ENCODE measurements at regions not wholly inside any gene's neighbourhood (a gene's known extent, or its start where the extent isn't known, plus 50 kb on each side); places are given as distances from the start of the nearest gene placed in this dataset.
A peak's percentile ranks its signal among the peaks of the same experiment; 100 is the strongest.
"Not testable (repeated sequence)": the region's sequence is repeated elsewhere in the genome, so short reads cannot be mapped to it uniquely, and the experiment has no call there.

GRCh38 chr1:19591482-19592091 lies 52.5 kb upstream of the NBL1 start:
- DNase-seq = no peak

- DNase-seq = no peak
Observed at GRCh38 chr1:19585507-19585906, 58.6 kb upstream of the NBL1 start.

GRCh38 chr1:19582318-19582717 lies 61.8 kb upstream of the NBL1 start:
- peak; percentile 70 for DNase-seq

GRCh38 chr1:19581381-19581780 lies 62.7 kb upstream of the NBL1 start:
- DNase-seq = no peak

GRCh38 chr1:19577561-19577960 lies 66.5 kb upstream of the NBL1 start:
- DNase-seq = no peak

GRCh38 chr1:19577036-19577435 lies 67.1 kb upstream of the NBL1 start:
- DNase-seq = no peak

GRCh38 chr1:19569786-19570185 lies 74.3 kb upstream of the NBL1 start:
- no peak for DNase-seq

GRCh38 chr1:19567041-19567440 lies 77.1 kb upstream of the NBL1 start:
- no peak for DNase-seq

- DNase-seq = no peak
Observed at GRCh38 chr1:19564366-19564765, 79.0 kb upstream of the CAPZB start.

- DNase-seq = no peak
Observed at GRCh38 chr1:19563324-19564097, 78.2 kb upstream of the CAPZB start.

GRCh38 chr1:19562847-19563246 lies 77.5 kb upstream of the CAPZB start:
- no peak for DNase-seq

GRCh38 chr1:19560480-19560879 lies 75.1 kb upstream of the CAPZB start:
- no peak for DNase-seq

- DNase-seq = no peak
Observed at GRCh38 chr1:19559641-19560040, 74.3 kb upstream of the CAPZB start.

GRCh38 chr1:19557609-19558051 lies 72.3 kb upstream of the CAPZB start:
- DNase-seq = no peak

GRCh38 chr1:19554090-19554489 lies 68.8 kb upstream of the CAPZB start:
- no peak for DNase-seq

- DNase-seq = no peak
Observed at GRCh38 chr1:19552291-19553010, 67.1 kb upstream of the CAPZB start.

GRCh38 chr1:19551837-19552236 lies 66.5 kb upstream of the CAPZB start:
- DNase-seq = not testable (repeated sequence)

- DNase-seq = not testable (repeated sequence)
Observed at GRCh38 chr1:19550437-19550836, 65.1 kb upstream of the CAPZB start.

- DNase-seq = no peak
Observed at GRCh38 chr1:19547814-19548213, 62.5 kb upstream of the CAPZB start.

- no peak for DNase-seq
Observed at GRCh38 chr1:19536519-19536918, 51.2 kb upstream of the CAPZB start.

GRCh38 chr1:19535214-19535613 lies 49.9 kb upstream of the CAPZB start:
- no peak for DNase-seq

Measured in T-helper 9 cell (primary cell).